AG10803 (cell line): ENCODE measurements at regions not wholly inside any gene's neighbourhood (a gene's known extent, or its start where the extent isn't known, plus 50 kb on each side); places are given as distances from the start of the nearest gene placed in this dataset.

ENCODE experiments used
- DNase-seq: peaks from one replicate; pipeline ENCODE4 v3.0.0; 2010; ENCODE audit warnings: low read depth
- H3K4me3 ChIP-seq: 2 replicates; pipeline ENCODE4 v1.5.1; 2011; ENCODE audit warnings: mild to moderate bottlenecking, low read length, control low read depth
- CTCF ChIP-seq: conservative IDR thresholded peaks from 2 replicates; pipeline ENCODE4 v1.5.1; 2011; ENCODE audit warnings: mild to moderate bottlenecking, low read length, control low read depth, inconsistent platforms

- TF ChIP-seq CTCF, result no peak
- no peak for DNase-seq
- H3K4me3 ChIP-seq, result no peak overlapping the region
Measured at GRCh38 chr11:119800171-119800570, 71.2 kb upstream of the NECTIN1 start.

GRCh38 chr11:119798656-119799055 lies 69.7 kb upstream of the NECTIN1 start:
- no peak for TF ChIP-seq CTCF
- no peak overlapping the region for H3K4me3 ChIP-seq
- no peak for DNase-seq

- no peak for DNase-seq
- no peak for TF ChIP-seq CTCF
- H3K4me3 ChIP-seq, result no peak overlapping the region
Measured at GRCh38 chr11:119797736-119798135, 68.7 kb upstream of the NECTIN1 start.

DNA sequence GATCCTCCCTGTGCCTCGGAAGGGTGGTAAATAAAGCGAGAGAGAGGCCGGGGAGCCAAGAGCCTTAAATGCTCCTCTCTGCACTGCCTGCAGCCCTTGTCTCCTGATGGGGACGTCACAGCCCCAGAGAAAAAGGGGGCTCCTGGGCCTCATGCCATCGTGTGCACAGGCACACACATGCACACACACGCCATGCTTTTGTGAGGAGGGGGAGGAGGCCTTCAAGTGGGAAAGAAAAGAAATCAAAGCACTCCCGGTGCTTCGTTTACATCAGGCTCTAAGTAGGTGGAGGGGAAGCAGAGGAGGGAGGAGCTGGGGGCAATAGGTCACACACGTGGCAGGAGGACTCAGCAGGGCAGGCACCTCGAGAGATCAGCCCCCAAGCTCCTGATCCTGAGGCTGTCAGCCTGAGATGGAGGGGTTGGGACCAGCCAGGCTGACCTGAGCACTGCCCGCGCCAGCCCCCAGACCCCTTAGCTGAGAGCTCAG lies 68.2 kb upstream of the NECTIN1 start:
- DNase-seq, result no peak
- H3K4me3 ChIP-seq, result no peak overlapping the region
- TF ChIP-seq CTCF, result no peak

DNA sequence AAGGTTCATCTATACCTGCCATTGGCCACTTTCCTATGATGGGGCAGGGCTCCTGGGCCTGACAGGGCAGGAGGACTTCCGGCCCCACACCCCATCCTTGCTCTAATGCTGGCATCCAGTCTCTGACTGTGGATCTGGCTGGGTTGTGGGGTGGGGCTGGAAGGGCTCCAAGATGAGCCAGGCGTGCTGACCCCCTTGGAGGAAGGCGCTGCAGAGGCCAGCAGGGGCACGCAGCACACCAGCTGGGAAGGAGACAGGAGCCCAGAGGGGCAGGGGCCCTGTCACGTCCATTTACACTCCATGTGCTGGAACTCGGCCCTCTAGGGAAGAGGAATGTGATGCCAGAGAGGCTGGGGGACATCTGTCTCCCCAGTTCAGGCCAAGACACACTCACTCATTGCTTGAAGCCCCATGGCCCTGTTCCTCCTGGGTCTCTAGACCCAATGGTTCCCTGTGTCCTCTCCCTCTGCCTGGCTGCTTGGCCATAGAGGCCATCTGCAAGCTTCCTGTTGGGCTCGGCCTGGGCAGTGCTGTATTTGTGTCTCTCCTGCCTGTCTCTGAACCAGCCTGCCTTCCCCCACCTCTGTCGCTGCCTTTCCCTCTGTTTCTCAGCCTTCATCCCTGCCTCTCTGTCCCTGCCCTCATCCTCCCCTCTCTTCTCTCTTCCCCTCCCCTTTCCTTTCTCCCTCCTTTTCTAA lies 67.5 kb upstream of the NECTIN1 start:
- no peak overlapping the region for H3K4me3 ChIP-seq
- no peak for DNase-seq
- TF ChIP-seq CTCF, result no peak

DNA sequence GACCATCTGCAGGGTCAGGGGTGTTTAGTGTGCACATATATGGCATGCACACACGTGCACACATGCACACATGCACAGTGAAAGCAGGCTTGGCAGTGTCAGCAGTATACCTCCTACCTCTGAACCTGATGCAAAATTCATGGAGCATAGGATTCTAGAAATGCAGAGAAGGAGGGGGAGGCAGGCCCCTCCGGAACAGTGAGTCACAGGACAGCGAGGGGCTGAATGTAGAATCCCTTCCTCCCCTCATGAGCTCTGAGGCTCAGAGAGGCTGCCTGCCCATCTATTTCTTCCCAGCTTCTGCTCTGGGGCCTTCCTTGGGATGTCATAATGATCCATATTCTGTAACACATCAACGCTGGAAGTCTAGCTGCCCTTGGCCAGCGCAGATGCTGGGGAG lies 66.7 kb upstream of the NECTIN1 start:
- no peak for DNase-seq
- H3K4me3 ChIP-seq, result no peak overlapping the region
- TF ChIP-seq CTCF, result no peak

DNA sequence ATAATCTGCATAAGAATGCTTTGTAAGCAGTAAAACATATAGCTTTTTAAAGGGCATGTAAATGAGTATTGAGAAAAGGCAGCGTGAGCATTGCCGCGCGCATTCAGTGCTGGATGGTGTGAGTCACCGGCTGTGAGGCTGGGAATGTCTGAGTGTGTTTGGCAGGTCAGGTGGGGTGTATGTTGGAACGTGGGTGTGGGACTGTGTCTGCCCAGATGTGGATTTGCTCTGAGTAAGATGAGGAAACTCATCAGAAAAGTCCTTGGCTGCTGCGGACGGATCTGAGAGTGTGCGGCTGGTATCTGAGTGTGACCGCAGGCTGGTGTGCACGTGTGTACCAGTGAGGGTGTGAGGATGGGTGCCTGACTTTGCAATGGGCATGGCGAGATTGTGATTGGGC lies 66.2 kb upstream of the NECTIN1 start:
- H3K4me3 ChIP-seq, result no peak overlapping the region
- TF ChIP-seq CTCF, result no peak
- peak; percentile 82 for DNase-seq
